SU-DHL-6 (cell line): ENCODE measurements at regions not wholly inside any gene's neighbourhood (a gene's known extent, or its start where the extent isn't known, plus 50 kb on each side); places are given as distances from the start of the nearest gene placed in this dataset.

ENCODE experiments used
- CTCF ChIP-seq: fragments of 200-600 bp; sonication (generic); IDR thresholded peaks from one replicate; pipeline ENCODE4 v1.5.1; 2017; ENCODE audit warnings: antibody characterized with exemption, mild to moderate bottlenecking, low read length, moderate library complexity; ENCODE audit not compliant: insufficient read depth, poor library complexity, severe bottlenecking
- EZH2phosphoT487 ChIP-seq: fragments of 200-600 bp; sonication (generic), shearing (Covaris generic); conservative IDR thresholded peaks from 2 replicates; pipeline ENCODE4 v1.6.1; 2018; ENCODE audit warnings: mild to moderate bottlenecking, antibody characterized with exemption, low read length, moderate library complexity, mixed read lengths

DNA sequence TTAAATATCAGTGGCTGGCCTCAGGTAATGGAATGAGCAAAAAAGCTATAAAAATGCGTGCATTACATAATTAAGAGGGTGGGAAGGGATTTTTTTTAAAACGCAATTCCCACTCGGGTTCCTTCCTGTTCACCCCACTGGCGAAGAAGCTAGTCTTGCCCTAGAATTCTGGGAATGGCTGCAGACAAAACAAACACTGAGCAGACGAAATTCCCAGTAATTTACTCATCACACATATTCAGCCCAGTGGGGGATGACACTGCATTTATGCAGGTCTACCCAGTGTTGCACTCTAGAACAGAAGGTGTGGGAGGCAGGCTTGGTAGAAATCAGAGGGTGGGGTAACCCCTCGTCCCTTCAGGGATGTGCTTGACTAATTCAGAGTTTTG, 2695.0 kb upstream of the DEFB115 start:
- TF ChIP-seq CTCF, result no peak
- no peak for TF ChIP-seq EZH2phosphoT487
